ENCODE measurements at regions not wholly inside any gene's neighbourhood (a gene's known extent, or its start where the extent isn't known, plus 50 kb on each side); places are given as distances from the start of the nearest gene placed in this dataset.
"Not testable (repeated sequence)": the region's sequence is repeated elsewhere in the genome, so short reads cannot be mapped to it uniquely, and the experiment has no call there.

- no peak for DNase-seq (ENCODE audit: low read depth)
Observed at GRCh38 chr10:32141018-32141807, 85.0 kb upstream of the KIF5B start.

GRCh38 chr10:32140403-32140802, 84.2 kb upstream of the KIF5B start:
- no peak for DNase-seq (ENCODE audit: low read depth)

- peak; percentile 96 for DNase-seq (ENCODE audit: low read depth)
Observed at GRCh38 chr10:32139223-32140073, 83.2 kb upstream of the KIF5B start.

GRCh38 chr10:32136927-32137326, 80.7 kb upstream of the KIF5B start:
- DNase-seq (ENCODE audit: low read depth): not testable (repeated sequence)

- DNase-seq (ENCODE audit: low read depth): not testable (repeated sequence)
Observed at GRCh38 chr10:32135796-32136195, 79.6 kb upstream of the KIF5B start.

GRCh38 chr10:32132357-32132946, 76.2 kb upstream of the KIF5B start:
- no peak for DNase-seq (ENCODE audit: low read depth)

- DNase-seq (ENCODE audit: low read depth): no peak
Observed at GRCh38 chr10:32131388-32131787, 75.2 kb upstream of the KIF5B start.

GRCh38 chr10:32130788-32131187, 74.6 kb upstream of the KIF5B start:
- DNase-seq (ENCODE audit: low read depth): no peak

- DNase-seq (ENCODE audit: low read depth): no peak
Observed at GRCh38 chr10:32125023-32125422, 68.8 kb upstream of the KIF5B start.

- no peak for DNase-seq (ENCODE audit: low read depth)
Observed at GRCh38 chr10:32123021-32123420, 66.8 kb upstream of the KIF5B start.

- DNase-seq (ENCODE audit: low read depth): no peak
Observed at GRCh38 chr10:32121648-32122047, 65.4 kb upstream of the KIF5B start.

- DNase-seq (ENCODE audit: low read depth): no peak
Observed at GRCh38 chr10:32120147-32120546, 63.9 kb upstream of the KIF5B start.

GRCh38 chr10:32114508-32114907, 58.3 kb upstream of the KIF5B start:
- no peak for DNase-seq (ENCODE audit: low read depth)

- DNase-seq (ENCODE audit: low read depth): peak; percentile 68
Observed at GRCh38 chr10:32112055-32112454, 55.8 kb upstream of the KIF5B start.

GRCh38 chr10:32111585-32111984, 55.4 kb upstream of the KIF5B start:
- no peak for DNase-seq (ENCODE audit: low read depth)

- no peak for DNase-seq (ENCODE audit: low read depth)
Observed at GRCh38 chr10:32110790-32111189, 54.6 kb upstream of the KIF5B start.

GRCh38 chr10:32109603-32110002, 53.4 kb upstream of the KIF5B start:
- no peak for DNase-seq (ENCODE audit: low read depth)

All from ELR (cell line).